ENCODE measurements at regions not wholly inside any gene's neighbourhood (a gene's known extent, or its start where the extent isn't known, plus 50 kb on each side); places are given as distances from the start of the nearest gene placed in this dataset.

DNA sequence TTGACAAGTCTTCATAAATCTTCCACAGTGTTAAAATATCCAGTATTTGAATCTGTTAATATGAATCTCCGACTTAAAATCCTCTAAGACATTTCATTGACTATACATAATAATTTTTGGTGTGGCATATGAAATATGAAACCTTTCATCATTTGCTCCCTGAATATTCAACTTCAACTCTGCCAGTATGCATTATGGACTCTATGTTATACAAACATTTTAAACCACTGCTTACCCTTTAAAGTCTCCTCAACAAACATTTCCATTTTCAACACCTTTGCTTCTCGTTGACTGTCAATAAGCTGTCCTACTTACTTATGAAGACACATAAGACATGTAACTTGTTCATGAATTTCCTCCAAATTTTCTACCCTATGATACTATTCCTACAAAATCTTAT lies 579.4 kb upstream of the SLITRK6 start:
- TF ChIP-seq, protein P1, sequence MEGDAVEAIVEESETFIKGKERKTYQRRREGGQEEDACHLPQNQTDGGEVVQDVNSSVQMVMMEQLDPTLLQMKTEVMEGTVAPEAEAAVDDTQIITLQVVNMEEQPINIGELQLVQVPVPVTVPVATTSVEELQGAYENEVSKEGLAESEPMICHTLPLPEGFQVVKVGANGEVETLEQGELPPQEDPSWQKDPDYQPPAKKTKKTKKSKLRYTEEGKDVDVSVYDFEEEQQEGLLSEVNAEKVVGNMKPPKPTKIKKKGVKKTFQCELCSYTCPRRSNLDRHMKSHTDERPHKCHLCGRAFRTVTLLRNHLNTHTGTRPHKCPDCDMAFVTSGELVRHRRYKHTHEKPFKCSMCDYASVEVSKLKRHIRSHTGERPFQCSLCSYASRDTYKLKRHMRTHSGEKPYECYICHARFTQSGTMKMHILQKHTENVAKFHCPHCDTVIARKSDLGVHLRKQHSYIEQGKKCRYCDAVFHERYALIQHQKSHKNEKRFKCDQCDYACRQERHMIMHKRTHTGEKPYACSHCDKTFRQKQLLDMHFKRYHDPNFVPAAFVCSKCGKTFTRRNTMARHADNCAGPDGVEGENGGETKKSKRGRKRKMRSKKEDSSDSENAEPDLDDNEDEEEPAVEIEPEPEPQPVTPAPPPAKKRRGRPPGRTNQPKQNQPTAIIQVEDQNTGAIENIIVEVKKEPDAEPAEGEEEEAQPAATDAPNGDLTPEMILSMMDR (IDR thresholded peaks at IDR 0.05): no peak
- no peak for TF ChIP-seq ZFX (IDR thresholded peaks at IDR 0.05; ENCODE audit: borderline replicate concordance)

Data from 22Rv1 (cell line).